Stimulated activated CD4-positive, alpha-beta T cell treated with anti-CD3 and anti-CD28 coated beads, Interleukin-15, amount 100 ng/mL, for 48 hours (primary cell): ENCODE measurements at regions not wholly inside any gene's neighbourhood (a gene's known extent, or its start where the extent isn't known, plus 50 kb on each side); places are given as distances from the start of the nearest gene placed in this dataset.
"Not testable (repeated sequence)": the region's sequence is repeated elsewhere in the genome, so short reads cannot be mapped to it uniquely, and the experiment has no call there.

ENCODE experiments used
- DNase-seq, 2 donors: peaks; one replicate each; pipeline ENCODE4 v3.0.0-alpha.2; 2020; ENCODE audit warnings: low read depth in 2 of 2

GRCh38 chr12:107826276-107826675, 51.8 kb downstream of the ASCL4 start:
- no peak for DNase-seq

- DNase-seq: no peak
These were observed 54.8 kb downstream of the ASCL4 start for GRCh38 chr12:107829271-107829670.

GRCh38 chr12:107832441-107832840, 57.9 kb downstream of the ASCL4 start:
- DNase-seq: no peak

GRCh38 chr12:107840186-107840585, 65.7 kb downstream of the ASCL4 start:
- no peak for DNase-seq

GRCh38 chr12:107843351-107844311, 69.1 kb downstream of the ASCL4 start:
- DNase-seq: no peak

GRCh38 chr12:107844312-107844921, 69.9 kb downstream of the ASCL4 start:
- no peak for DNase-seq

GRCh38 chr12:107845226-107845979, 70.9 kb downstream of the ASCL4 start:
- no peak for DNase-seq

- DNase-seq: no peak
These were observed 71.6 kb downstream of the ASCL4 start for GRCh38 chr12:107845980-107846659.

GRCh38 chr12:107847430-107847829, 72.9 kb downstream of the ASCL4 start:
- DNase-seq: no peak

- DNase-seq: no peak
These were observed 73.3 kb downstream of the ASCL4 start for GRCh38 chr12:107847830-107848229.

GRCh38 chr12:107853479-107853878, 79.0 kb downstream of the ASCL4 start:
- DNase-seq: no peak

GRCh38 chr12:107855471-107855870, 81.0 kb downstream of the ASCL4 start:
- no peak for DNase-seq

- no peak for DNase-seq
These were observed 81.6 kb downstream of the ASCL4 start for GRCh38 chr12:107856096-107856495.

GRCh38 chr12:107857191-107857590, 82.7 kb downstream of the ASCL4 start:
- DNase-seq: no peak

GRCh38 chr12:107859367-107859766, 84.9 kb downstream of the ASCL4 start:
- no peak for DNase-seq

- no peak for DNase-seq
These were observed 89.7 kb downstream of the ASCL4 start for GRCh38 chr12:107864235-107864634.

- not testable (repeated sequence) for DNase-seq
These were observed 90.2 kb downstream of the ASCL4 start for GRCh38 chr12:107864727-107865126.

- no peak for DNase-seq
These were observed 98.7 kb downstream of the ASCL4 start for GRCh38 chr12:107873223-107873622.

- no peak for DNase-seq
These were observed 101.3 kb downstream of the ASCL4 start for GRCh38 chr12:107875786-107876185.

GRCh38 chr12:107884769-107885694, 110.5 kb downstream of the ASCL4 start:
- peak; percentile 7 to 30 for DNase-seq

- DNase-seq: no peak
These were observed 114.3 kb downstream of the ASCL4 start for GRCh38 chr12:107888789-107889188.
